ENCODE measurements at regions not wholly inside any gene's neighbourhood (a gene's known extent, or its start where the extent isn't known, plus 50 kb on each side); places are given as distances from the start of the nearest gene placed in this dataset.

DNA sequence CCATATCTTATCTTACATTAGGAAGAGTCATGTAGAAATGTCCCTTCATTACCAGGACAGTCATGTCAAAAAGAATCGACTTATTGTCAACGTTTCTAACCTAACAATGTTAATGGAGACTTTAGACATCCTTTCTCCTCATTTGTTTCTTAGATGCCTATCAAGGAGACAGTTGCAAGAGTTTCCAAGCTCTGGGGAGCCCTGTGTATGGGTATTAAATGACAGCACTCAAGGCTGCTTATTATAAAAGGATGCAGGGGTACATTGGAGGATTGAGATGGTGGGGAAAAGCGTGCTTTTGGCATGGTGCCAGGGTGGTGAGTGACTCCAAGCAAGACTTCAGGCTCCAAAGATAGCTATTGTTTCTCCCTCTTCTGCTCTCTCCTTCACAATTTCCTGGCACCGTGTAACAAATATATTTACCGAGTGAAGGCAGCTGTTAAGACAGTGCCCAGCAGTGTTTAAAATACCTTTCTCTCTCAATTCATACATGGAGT is 461.3 kb upstream of the CLINT1 start:
- ATAC-seq (ENCODE audit: insufficient number of reproducible peaks, low FRiP score, low read depth) = no peak
- Histone ChIP-seq H3K4me1 (ENCODE audit: control insufficient read depth in 1 of 2, low read depth in 2 of 2) (no peaks in the 10 kb centered on the region), H3K27ac (no peak overlapping the region), H3K9me3 (no peaks in the 10 kb centered on the region), H3K4me3 (no peak overlapping the region), H3K27me3 (replicated peaks; ENCODE audit: insufficient read depth) (no peaks in the 10 kb centered on the region), H3K36me3 (no peaks in the 10 kb centered on the region)
- TF ChIP-seq, protein P1, sequence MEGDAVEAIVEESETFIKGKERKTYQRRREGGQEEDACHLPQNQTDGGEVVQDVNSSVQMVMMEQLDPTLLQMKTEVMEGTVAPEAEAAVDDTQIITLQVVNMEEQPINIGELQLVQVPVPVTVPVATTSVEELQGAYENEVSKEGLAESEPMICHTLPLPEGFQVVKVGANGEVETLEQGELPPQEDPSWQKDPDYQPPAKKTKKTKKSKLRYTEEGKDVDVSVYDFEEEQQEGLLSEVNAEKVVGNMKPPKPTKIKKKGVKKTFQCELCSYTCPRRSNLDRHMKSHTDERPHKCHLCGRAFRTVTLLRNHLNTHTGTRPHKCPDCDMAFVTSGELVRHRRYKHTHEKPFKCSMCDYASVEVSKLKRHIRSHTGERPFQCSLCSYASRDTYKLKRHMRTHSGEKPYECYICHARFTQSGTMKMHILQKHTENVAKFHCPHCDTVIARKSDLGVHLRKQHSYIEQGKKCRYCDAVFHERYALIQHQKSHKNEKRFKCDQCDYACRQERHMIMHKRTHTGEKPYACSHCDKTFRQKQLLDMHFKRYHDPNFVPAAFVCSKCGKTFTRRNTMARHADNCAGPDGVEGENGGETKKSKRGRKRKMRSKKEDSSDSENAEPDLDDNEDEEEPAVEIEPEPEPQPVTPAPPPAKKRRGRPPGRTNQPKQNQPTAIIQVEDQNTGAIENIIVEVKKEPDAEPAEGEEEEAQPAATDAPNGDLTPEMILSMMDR (IDR thresholded peaks at IDR 0.05) = no peak
- no peak for DNase-seq (ENCODE audit: low spot score)

- no peak for ATAC-seq (ENCODE audit: insufficient number of reproducible peaks, low FRiP score, low read depth)
- TF ChIP-seq, protein P1 (IDR thresholded peaks at IDR 0.05) = no peak
- Histone ChIP-seq H3K4me3 (no peak overlapping the region), H3K27ac (no peak overlapping the region), H3K4me1 (ENCODE audit: control insufficient read depth in 1 of 2, low read depth in 2 of 2) (no peaks in the 10 kb centered on the region), H3K27me3 (replicated peaks; ENCODE audit: insufficient read depth) (no peaks in the 10 kb centered on the region), H3K36me3 (no peaks in the 10 kb centered on the region), H3K9me3 (no peaks in the 10 kb centered on the region)
- no peak for DNase-seq (ENCODE audit: low spot score)
These were observed 458.6 kb upstream of the CLINT1 start for GRCh38 chr5:158317507-158317906.

DNA sequence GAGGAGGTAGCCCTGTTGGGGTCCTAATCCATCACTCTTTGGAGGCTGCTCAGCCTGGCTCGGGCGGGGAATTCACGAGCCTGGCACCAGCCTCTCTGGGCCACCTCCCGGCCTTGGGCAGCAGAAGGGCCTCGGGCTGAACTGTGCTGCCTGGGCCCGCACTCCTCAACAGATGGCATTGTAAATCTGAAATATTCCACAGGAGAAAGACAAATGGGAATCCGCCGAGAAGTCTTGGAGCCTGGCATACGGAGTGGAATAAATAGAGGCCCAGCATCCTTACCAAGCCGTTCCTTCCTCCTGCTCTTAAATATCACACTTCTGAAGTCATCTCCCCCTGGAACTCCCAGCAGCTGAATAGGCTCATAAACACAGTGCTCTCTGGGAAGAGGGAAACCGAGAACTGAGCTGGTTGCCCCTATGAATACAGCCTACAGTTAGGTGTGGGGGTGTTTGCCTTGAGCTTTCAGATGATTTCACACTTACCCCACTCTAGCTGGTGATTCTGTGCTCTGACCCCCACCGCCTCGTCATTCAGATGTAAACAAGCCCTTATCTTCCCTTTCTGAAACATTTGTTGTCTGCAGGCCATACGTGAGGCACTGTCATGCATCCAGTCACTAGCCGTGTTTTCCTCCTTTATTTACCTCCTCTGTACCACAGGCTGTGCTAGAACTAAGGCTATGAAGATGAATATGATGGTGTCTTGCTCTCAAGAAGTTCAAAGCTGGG is 455.0 kb upstream of the CLINT1 start:
- ATAC-seq (ENCODE audit: insufficient number of reproducible peaks, low FRiP score, low read depth) = no peak
- DNase-seq (ENCODE audit: low spot score) = no peak

GRCh38 chr5:158313027-158313732 is 454.2 kb upstream of the CLINT1 start:
- DNase-seq (ENCODE audit: low spot score) (no peak), ATAC-seq (ENCODE audit: insufficient number of reproducible peaks, low FRiP score, low read depth) (no peak)
- TF ChIP-seq, protein P1 (IDR thresholded peaks at IDR 0.05) = no peak
- no peaks in the 10 kb centered on the region for H3K27me3 ChIP-seq (replicated peaks; ENCODE audit: insufficient read depth)
- no peak overlapping the region for H3K4me3 ChIP-seq
- H3K9me3 ChIP-seq = no peaks in the 10 kb centered on the region
- no peak overlapping the region for H3K27ac ChIP-seq
- H3K4me1 ChIP-seq (ENCODE audit: control insufficient read depth in 1 of 2, low read depth in 2 of 2) = no peaks in the 10 kb centered on the region
- H3K36me3 ChIP-seq = no peaks in the 10 kb centered on the region

More for the DNA sequence above, 455.0 kb upstream of the CLINT1 start:
- no peaks in the 10 kb centered on the region for H3K9me3 ChIP-seq
- TF ChIP-seq, protein P1 (IDR thresholded peaks at IDR 0.05) = no peak
- H3K36me3 ChIP-seq = no peaks in the 10 kb centered on the region
- H3K27ac ChIP-seq = no peak overlapping the region
- H3K4me1 ChIP-seq (ENCODE audit: control insufficient read depth in 1 of 2, low read depth in 2 of 2) = no peaks in the 10 kb centered on the region
- H3K27me3 ChIP-seq (replicated peaks; ENCODE audit: insufficient read depth) = no peaks in the 10 kb centered on the region
- H3K4me3 ChIP-seq = no peak overlapping the region

GRCh38 chr5:158309088-158309807 is 450.3 kb upstream of the CLINT1 start:
- H3K27me3 ChIP-seq (replicated peaks; ENCODE audit: insufficient read depth) = no peaks in the 10 kb centered on the region
- no peak overlapping the region for H3K4me3 ChIP-seq
- ATAC-seq (ENCODE audit: insufficient number of reproducible peaks, low FRiP score, low read depth) = no peak
- TF ChIP-seq, protein P1 (IDR thresholded peaks at IDR 0.05) = no peak
- H3K36me3 ChIP-seq = no peaks in the 10 kb centered on the region
- H3K27ac ChIP-seq = no peak overlapping the region
- DNase-seq (ENCODE audit: low spot score) = no peak
- H3K4me1 ChIP-seq (ENCODE audit: control insufficient read depth in 1 of 2, low read depth in 2 of 2) = no peaks in the 10 kb centered on the region
- no peaks in the 10 kb centered on the region for H3K9me3 ChIP-seq
